Pancreas (tissue), 10 donors: ENCODE measurements at regions not wholly inside any gene's neighbourhood (a gene's known extent, or its start where the extent isn't known, plus 50 kb on each side); places are given as distances from the start of the nearest gene placed in this dataset.

Experiments
- ATAC-seq, 4 donors: fragments of 200-7000 bp; cut with Tn5 transposase; one replicate each; pipeline versions ENCODE4 v1.8.0 to v1.9.1; 2020; ENCODE audit warnings: mild to moderate bottlenecking in 4 of 4, moderate library complexity in 4 of 4
- DNase-seq, 6 donors: peaks; one replicate each; pipeline ENCODE4 v3.0.0-alpha.2; 2020
- FAIRE-seq: peaks from 2 replicates; lab custom pipeline; 2012; peaks lifted over from hg19 to GRCh38; lab: Jason Lieb, UNC
- H3K27ac ChIP-seq, 4 donors: fragments of 200-600 bp; sonication (generic); 1 replicate in 3 of 4; 2 replicates in 1 of 4; pipeline versions ENCODE4 v1.5.0 to v1.8.0; 2020
- H3K27me3 ChIP-seq, 4 donors: fragments of 200-600 bp; one replicate each; pipeline ENCODE4 v1.8.0; 2021
- H3K36me3 ChIP-seq, 3 donors: fragments of 200-600 bp; sonication (generic) in 1 of 3; one replicate each; pipeline versions ENCODE4 v1.5.0 to v1.8.0; 2020 to 2021
- H3K4me1 ChIP-seq, 3 donors: fragments of 200-600 bp; one replicate each; pipeline ENCODE4 v1.8.0; 2021
- H3K4me3 ChIP-seq, 4 donors: fragments of 200-600 bp; sonication (generic) in 2 of 4; one replicate each; pipeline versions ENCODE4 v1.5.0 to v1.8.0; 2020 to 2021
- H3K9me3 ChIP-seq, 4 donors: fragments of 200-600 bp; one replicate each; pipeline ENCODE4 v1.8.0; 2021
- CTCF ChIP-seq, 4 donors: fragments of 200-600 bp; sonication (generic) in 3 of 4; IDR thresholded peaks; one replicate each; pipeline versions ENCODE4 v1.5.0 to v1.8.0; 2021; ENCODE audit warnings: antibody characterized with exemption in 4 of 4
- WGBS, 2 donors: extraction: QIAGEN DNeasy Blood & Tissue Kit; methylation state at CpG; one replicate each; pipeline ENCODE4 v1.1.7; 2013; 5-methylcytosine and 5-hydroxymethylcytosine counted together
- intact Hi-C, 3 donors: fragments of 100-400 bp; cut with DNase I; formaldehyde crosslinking; loops; one replicate each; pipeline versions ENCODE4 v1.11.1 to v1.14.2; 2022
- donor health status: healthy with polysubstance abuse.
- donor health status: DM: no; HTN: no; CAD: no; lungs with moderate emphysema.
- donor health status: DM: no; HTN: no; CAD: no.
- donor health status: control.
- donor health status: control.
- donor health status: Bipolar disorder and iron deficiency.
- donor health status: DM: yes; HTN: yes; CAD: no.
- donor health status: DM: no; HTN: no; CAD: no.
- donor health status: DM: no; HTN: no; CAD: no.
- donor health status: DM: yes; HTN: yes; CAD: no.

GRCh38 chr1:173275496-173275895, 68.4 kb upstream of the TNFSF4 start:
- intact Hi-C loops, result no loop called here
- no peaks in the 10 kb centered on the region for H3K27me3 ChIP-seq
- no peaks in the 10 kb centered on the region for H3K9me3 ChIP-seq
- H3K27ac ChIP-seq, result no peak overlapping the region
- no peak for FAIRE-seq
- WGBS, 2 donors, result 53 to 71% methylated on average over 1 of the region's 1 CpG
- ATAC-seq, result no peak
- no peak for DNase-seq
- no peak overlapping the region for H3K4me3 ChIP-seq
- no peak for TF ChIP-seq CTCF (IDR thresholded peaks at IDR 0.05)
- no peaks in the 10 kb centered on the region for H3K4me1 ChIP-seq
- H3K36me3 ChIP-seq, result no peaks in the 10 kb centered on the region

DNA sequence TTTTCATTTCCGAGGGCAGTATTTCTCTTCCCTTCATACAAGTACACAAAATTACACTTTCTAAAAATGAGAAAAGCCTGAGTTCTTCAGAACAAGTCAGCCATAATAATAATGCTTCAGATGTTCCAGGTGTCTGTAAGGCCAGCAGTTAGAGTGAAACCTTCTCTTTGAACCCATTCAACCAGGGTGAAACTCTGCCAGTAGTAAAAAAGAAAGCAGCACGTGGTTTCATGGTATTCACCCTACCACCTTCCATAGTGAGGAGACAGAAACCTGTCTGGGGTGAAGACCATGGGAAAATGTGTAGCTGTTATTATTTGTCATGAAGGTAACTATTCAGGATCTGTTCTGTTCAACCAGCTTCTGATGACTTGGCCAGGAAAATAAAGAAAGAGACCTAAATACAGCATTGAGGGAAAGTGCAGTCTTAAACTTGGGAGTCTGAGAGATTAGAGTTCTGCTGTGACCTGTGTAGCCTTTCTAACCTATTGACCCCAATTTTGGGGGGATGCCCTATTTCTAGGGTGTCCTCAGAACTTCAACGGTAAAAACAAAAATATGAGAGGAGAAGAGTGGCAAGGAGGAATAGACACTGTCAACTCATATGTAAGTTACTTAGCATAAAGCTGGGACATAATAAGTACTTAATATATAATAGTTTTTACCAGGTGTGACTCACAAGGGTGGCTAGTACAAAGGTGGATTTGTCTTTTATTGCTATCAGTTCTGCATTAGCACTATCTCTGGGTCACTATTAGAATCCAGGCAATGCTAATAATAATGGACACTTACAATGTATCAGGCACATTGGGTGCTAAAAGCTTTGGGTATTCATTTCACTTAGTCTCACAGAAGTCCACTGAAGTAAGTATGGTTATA, 70.0 kb upstream of the TNFSF4 start:
- WGBS, 2 donors, result 85 to 89% methylated on average over 3 of the region's 3 CpGs
- no peaks in the 10 kb centered on the region for H3K36me3 ChIP-seq
- intact Hi-C loops, result no loop called here

DNA sequence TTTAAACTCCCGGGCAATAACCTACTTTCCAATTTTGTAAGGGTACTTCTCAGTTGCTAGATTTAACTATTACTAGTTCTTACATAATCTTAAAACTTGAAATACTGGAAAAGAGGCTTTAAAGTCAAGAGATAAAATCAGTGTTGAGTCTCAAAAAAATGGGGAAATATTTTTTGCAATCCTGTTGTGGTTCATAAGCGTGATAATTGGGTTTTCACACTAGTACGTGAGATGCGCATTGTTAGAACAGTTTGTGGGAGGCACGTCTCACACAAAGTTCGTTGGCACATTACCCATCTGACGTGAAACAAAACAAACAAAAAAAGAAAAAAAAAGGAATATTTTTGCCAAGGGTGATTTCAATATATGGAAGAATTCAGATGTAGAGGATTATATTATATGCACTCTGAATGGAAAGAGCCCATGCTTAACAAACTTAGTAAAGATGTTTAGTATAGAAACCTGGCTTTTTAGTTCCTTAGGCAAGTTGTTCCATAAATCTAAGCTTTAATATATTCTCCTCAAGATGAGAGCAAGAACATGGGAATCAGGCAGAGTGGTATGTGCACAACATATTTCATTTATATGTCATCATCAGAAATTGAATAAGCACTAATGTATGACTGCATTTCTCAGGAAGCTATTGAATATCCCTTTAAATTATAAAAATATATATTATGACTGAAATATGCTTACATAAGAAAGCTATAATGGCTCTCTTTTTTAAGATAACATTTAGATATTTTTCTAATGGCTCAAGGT, 73.9 kb upstream of the TNFSF4 start:
- H3K4me3 ChIP-seq, result no peak overlapping the region
- WGBS, 2 donors, result 86% methylated on average over 7 of the region's 7 CpGs
- intact Hi-C loops, result no loop called here
- H3K27me3 ChIP-seq, result no peaks in the 10 kb centered on the region
- no peak overlapping the region for H3K27ac ChIP-seq
- no peaks in the 10 kb centered on the region for H3K4me1 ChIP-seq
- no peaks in the 10 kb centered on the region for H3K36me3 ChIP-seq
- H3K9me3 ChIP-seq, result no peaks in the 10 kb centered on the region
- FAIRE-seq (no peak), ATAC-seq (no peak), DNase-seq (no peak)
- no peak for TF ChIP-seq CTCF (IDR thresholded peaks at IDR 0.05)

More for the DNA sequence above, 70.0 kb upstream of the TNFSF4 start:
- DNase-seq (no peak), ATAC-seq (no peak), FAIRE-seq (no peak)
- H3K4me1 ChIP-seq, result no peaks in the 10 kb centered on the region
- H3K27ac ChIP-seq, result no peak overlapping the region
- no peak for TF ChIP-seq CTCF (IDR thresholded peaks at IDR 0.05)
- H3K4me3 ChIP-seq, result no peak overlapping the region
- no peaks in the 10 kb centered on the region for H3K27me3 ChIP-seq
- H3K9me3 ChIP-seq, result no peaks in the 10 kb centered on the region

DNA sequence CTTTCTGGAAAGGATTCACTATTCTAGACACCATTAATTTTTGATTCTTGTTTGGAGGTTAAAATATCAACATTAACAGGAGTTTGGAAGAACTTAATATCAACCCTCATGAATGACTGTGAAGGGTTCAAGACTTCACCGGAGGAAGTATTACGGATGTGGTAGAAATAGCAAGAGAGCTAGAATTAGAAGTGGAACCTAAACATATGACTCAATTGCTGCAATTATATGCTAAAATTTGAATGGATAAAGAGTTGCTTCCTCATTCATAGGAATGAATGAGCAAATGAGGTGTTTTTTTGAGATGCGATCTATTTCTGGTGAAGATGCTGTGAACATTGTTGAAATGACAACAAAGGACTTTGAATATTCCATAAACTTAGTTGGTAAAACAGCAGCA, 77.9 kb upstream of the TNFSF4 start:
- no peak for FAIRE-seq
- H3K36me3 ChIP-seq, result no peaks in the 10 kb centered on the region
- no peak overlapping the region for H3K4me3 ChIP-seq
- ATAC-seq, result no peak
- H3K27ac ChIP-seq, result no peak overlapping the region
- no peak for DNase-seq
- H3K4me1 ChIP-seq, result no peaks in the 10 kb centered on the region
- no peak for TF ChIP-seq CTCF (IDR thresholded peaks at IDR 0.05)
- intact Hi-C loops, result no loop called here
- no peaks in the 10 kb centered on the region for H3K27me3 ChIP-seq
- no peaks in the 10 kb centered on the region for H3K9me3 ChIP-seq
- 96 to 97% methylated on average over 3 of the region's 3 CpGs for WGBS, 2 donors
